GM19239 (cell line): ENCODE measurements at regions not wholly inside any gene's neighbourhood (a gene's known extent, or its start where the extent isn't known, plus 50 kb on each side); places are given as distances from the start of the nearest gene placed in this dataset.
"Not testable (repeated sequence)": the region's sequence is repeated elsewhere in the genome, so short reads cannot be mapped to it uniquely, and the experiment has no call there.

Experiments
- DNase-seq: peaks from one replicate; pipeline ENCODE4 v3.0.0; 2011; ENCODE audit warnings: low spot score; ENCODE audit not compliant: insufficient read length
- FAIRE-seq: peaks from 2 replicates; lab custom pipeline; 2011; peaks lifted over from hg19 to GRCh38; lab: Jason Lieb, UNC

DNA sequence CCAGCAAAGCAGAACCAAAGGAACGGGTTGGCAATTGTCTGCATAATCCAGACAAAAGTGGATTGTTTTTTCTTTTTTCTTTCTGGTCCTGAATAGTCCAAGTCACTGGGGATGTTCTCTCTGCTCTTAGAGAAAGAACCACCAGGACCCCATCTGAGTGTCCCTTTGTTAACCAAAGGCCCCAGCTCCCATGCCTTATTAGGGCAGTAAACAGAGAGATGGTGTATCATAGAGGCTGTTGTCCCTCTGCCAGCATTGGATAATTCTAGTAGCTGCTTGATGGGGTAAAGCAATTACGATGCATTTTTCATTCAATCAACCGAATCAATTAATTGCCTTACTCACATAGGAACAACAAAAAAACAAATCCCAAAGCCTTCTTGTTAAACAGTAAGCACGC, 213.0 kb downstream of the BUB3 start:
- FAIRE-seq (no peak), DNase-seq (no peak)

DNA sequence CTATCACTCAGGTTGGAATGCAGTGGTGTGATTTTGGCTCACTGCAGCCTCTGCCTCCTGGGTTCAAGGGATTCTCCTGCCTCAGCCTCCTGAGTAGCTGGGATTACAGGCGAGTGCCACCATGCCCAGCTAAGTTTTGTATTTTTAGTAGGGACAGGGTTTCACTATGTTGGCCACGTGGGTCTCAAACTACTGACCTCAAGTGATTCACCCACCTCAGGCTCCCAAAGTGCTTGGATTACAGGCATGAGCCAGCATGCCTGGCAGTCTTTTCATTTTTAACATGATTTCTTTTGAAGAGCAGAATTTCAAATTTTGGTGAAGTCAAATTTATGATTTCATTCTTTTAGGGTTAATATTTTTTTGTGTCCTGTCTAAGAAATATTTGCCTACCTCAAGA, 217.4 kb downstream of the BUB3 start:
- FAIRE-seq, DNase-seq: not testable (repeated sequence)

DNA sequence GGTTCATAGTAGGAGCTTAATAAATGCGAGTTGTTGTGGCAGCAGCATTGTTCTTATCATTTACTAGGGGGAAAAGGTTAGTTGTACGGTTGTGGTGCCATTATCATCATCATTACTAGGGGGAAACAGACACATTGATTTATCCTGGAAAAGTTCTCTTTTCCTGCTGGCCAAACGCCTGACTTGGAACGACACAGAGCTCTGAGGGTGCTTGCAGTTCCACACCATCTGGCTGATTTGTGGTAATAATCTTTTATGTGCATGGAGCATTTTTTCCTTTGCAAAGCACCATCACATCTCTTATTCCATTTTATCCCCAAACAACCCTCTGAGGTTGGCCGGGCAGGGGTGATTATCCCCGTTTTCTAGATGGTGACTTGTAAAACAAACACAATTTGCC, 219.4 kb downstream of the BUB3 start:
- FAIRE-seq (no peak), DNase-seq (no peak)

DNA sequence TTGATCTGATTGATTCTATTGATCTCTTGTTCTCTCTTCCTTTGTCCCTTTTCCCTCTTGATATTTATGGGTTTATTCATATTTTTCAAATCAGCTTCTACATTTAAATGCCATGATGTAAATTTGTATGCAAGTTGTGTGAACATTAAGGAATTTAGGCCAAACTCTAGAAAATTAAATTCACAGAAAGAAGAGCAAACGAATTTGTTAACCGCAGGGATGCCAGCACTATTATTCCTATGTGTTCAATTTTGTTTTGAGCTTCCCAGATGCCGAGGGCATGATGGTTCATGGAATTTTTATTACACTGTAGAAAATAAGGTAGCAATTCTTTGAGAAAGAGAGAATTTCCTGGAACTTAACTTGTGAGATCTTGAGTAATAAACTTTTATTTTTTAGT, 220.9 kb downstream of the BUB3 start:
- no peak for FAIRE-seq
- no peak for DNase-seq

DNA sequence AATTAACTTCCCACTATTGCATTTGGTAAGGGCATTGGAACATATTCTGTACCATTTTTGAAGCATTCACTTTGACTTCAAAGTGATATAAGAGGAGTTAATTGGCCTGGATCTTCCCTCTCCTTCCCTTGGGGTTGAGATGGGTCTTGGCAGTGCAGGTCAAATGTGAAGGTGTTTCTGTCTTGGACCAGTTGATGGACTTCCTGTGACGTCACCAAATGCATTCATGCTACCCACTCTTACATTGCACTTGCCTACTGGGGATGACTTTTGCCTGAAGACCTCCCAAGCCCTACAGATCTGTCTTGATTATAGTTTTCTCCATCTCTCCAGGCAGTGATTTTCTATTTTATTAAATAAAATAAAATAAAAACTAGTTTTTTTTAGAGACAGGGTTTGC, 221.5 kb downstream of the BUB3 start:
- DNase-seq (no peak), FAIRE-seq (no peak)

DNA sequence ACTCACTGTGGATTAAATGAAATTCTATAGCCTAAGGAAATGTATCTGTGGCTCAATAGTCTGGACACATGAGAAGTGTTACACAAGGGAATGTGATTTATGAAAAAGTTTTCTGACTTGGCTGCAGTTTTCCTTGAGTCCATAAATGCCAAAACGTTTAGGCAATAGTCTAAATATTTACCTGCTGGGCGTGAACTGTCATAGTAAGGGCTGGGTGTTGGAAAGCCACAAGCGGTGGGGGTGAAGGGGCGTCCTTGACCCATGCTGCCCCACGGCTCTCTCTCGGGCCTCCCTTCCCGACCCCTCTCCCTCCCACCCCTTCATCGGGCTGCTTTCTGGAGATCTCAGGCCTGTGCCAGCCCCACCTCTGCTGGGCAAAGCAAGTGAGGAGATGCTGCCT, 223.7 kb downstream of the BUB3 start:
- FAIRE-seq: no peak
- DNase-seq: no peak

DNA sequence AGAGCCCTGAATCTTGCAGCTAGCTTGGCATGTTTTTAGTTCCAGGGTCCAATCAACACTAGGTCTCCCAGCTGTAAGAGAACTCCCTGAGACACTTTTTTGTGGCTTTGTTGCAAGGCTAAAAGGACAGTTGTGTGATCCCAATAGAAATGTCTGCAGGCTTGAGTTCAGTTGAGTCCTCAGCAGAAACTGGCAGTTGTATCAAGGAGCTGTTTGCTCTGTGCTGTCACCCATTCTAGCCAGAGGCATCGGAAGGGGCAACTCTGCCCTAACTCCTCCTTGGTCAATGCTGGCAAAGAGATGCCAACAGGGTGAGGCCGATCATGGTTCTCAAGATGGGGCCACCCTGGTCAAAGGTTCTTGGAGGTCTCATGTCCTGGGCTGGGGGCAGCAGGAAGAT, 224.1 kb downstream of the BUB3 start:
- FAIRE-seq (no peak), DNase-seq (no peak)

DNA sequence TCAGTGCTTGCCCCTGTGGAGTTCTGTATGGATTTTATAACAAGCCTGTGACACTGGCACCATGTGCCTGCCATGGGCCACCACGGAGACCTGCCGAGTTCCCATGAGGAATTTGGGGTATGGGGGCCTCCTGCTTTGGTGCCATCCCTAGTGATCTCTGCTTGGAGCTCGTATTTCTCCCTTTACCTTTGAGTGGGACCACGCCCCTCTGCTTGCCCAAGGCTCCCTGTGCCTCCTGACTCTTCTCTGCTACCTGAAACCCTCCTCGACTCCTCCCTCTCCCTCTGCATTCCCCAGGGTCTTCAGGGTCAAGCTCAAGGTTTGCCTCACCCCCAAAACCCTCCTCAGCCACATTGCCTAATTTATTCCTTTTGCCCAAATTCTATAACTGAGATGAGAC, 225.0 kb downstream of the BUB3 start:
- FAIRE-seq (no peak), DNase-seq (no peak)

DNA sequence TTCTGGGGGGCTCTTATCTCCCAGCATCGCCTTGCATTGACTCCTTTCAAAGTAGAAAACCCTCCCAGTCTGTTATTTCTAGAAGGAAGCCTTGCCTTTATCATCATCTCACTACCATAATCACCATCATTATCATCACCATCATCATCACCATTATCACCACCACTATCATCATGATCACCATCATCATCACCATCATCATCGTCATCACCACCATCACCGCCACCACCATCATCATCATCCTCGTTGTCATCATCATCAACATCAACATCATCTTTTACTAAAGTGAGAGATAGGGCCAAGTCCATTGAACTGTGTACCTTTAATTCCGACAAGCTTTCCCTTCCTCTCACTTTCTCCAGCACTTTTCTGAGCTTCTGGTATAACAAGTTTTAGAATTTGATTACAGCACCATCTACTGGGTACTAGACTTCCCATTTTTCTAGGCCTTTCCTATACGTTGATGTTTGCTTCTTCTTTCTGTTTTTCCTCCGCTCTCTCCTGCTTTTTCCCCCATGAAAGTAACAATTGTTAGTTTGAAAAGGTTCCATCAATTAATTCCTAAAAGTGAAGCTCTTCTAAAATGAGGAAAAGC, 226.4 kb downstream of the BUB3 start:
- peak; percentile 89 for FAIRE-seq
- no peak for DNase-seq

DNA sequence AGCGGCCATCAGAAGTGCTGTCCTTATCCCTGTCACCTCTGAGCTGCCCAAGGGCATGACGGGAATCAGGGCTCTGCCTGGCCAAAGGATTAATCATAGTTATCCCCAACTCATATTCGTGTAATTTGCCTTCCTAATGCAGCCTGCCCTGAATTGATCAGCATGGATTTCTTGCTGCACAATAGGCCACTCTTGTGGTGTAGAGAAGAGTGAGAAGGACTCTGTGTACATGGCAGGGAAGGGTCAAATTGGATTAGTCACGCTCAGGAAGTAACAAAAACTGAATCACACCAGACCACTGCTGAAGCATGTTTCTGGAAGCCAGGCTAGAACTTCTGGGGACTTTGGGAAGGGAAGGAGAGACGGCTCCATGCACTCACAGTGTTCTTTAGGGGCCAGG, 227.0 kb downstream of the BUB3 start:
- no peak for FAIRE-seq

DNA sequence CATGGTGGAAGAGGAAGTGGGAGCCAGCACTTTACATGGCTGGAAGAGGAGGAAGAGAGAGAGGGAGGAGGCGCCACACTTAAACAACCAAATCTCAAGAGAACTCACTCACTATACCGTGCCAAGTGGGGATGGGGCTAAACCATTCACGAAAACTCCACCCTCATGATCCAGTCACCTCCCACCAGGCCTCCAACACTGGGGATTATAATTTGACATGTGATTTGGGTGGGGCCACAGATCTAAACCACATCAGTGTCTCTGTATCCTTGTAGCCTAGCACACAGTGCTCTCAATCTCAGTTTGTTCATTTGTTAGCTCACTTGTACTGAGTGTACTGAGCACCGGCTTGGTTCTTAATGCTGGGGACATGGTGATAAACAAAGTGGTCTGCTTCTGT, 228.3 kb downstream of the BUB3 start:
- no peak for FAIRE-seq
- no peak for DNase-seq

More for the DNA sequence above, 227.0 kb downstream of the BUB3 start:
- no peak for DNase-seq

DNA sequence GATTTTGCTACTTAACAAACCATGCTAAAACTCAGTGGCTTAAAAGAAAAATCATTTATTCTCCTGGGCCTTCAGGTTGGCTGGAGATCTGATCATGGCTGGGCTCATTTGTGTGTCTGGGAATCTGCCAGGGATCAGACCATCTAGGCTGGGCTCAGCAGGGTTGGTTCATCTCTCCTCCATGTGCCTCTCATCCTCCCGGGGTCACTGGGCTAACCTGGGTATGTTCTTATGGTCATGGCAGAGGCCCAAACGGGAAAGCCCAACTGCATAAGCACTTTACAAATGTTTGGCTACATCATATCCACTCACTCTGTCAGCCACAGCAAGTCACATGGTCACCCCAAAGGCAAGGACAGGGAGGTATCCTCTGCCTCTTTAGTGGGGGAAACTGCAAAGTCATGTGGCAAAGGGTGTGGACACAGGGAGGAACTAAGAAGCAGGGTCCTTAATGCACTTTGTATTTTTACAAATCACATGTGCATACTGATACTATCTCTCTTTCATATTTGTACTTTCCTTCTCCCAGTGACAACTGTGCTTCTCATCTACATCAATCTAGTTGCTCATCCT, 231.4 kb downstream of the BUB3 start:
- FAIRE-seq: no peak
- no peak for DNase-seq

DNA sequence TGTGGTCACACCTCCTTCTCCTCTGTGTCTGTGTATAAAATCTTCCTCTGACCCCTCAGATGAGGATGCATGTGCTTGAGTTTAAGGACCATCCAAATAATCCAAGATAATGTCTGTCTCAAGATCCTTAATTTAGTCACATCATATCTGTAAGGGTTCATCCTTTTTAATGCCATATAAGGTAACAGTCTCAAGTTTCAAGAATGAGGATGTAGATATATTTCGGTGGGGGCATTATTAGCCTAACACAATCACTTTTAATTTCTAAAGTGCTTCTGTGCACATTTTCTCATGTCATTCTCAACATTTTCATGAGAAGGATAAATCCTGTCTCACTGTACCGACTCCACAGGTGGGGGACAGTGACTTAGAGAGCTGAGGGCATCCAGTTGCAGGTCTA, 235.3 kb downstream of the BUB3 start:
- DNase-seq (no peak), FAIRE-seq (peak; percentile 31)

DNA sequence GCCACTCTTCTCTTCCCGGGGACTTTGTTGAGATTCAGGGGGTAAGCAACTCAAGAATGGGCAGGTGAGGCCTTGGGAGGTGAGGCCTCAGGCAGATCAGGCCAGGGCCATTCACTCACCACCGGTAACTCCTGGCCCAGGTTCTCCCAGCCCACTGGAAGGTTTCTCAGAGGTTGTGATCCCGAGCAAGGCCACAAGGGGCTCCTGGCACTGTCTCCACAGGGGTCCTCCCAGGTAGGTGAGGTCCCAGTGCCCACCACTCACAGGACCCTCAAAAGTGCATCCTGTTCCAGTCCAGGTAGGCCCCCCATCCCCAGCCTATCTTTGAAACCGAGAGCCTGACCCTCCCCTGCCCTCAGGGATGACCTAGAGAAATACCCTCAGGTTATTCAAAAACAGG, 236.1 kb downstream of the BUB3 start:
- peak; percentile 78 for FAIRE-seq
- DNase-seq: no peak

DNA sequence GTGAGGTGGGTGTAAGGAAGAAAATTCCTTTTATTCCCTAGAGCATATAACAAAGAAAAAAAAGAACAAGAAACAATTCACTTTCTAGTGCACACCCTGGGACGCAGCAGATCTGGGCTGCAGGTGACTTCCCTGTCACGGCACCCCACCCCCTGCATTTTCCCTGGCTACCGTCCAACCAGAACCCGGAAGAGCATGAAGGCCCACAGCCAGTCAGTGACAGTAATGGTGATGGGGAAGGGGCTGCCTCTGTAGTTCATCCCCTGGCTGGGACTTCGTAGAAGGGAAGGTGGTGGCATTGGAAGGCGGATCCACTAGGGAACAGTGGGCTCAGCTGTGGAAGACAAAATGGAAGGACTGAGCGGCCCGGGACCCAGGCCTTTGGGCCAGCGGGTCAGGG, 236.7 kb downstream of the BUB3 start:
- FAIRE-seq (peak; percentile 18), DNase-seq (no peak)

DNA sequence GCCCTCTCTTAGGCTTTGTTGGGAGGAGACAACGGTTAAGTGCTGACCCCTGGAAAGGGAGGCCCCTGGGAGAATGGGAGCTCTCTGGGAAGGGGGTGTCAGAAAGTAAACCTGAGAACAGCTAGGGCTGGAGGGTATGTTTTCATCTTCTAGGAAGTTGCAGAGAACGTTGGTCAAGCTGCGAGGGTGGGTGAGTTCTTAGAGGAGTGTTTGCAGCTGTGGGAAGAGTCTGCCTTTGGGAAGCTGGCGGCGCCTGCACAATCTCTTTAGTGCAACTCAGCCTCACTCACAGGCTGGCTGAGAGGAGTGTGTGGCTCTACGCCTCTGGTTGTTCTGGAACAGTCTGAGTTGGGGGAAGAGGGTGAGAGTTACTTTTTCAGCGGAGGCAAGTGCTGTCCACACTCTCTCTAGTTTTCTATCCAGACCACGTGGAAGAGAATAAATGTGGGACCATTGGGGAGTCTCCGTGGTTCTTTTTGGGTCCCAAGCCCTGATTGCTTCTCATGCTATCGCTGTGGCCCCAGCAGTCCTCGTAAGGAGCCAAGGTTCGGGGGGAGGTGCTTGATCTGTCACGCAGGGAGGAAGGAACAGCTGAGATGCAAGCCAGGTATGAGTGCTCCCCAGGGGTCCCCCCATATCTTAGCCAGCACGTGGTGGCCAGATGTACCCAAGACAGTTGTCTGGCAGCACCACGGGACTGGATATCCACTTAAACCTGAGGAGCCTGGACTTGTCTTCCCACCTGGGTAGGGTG, 237.2 kb downstream of the BUB3 start:
- FAIRE-seq: no peak
- DNase-seq: no peak

DNA sequence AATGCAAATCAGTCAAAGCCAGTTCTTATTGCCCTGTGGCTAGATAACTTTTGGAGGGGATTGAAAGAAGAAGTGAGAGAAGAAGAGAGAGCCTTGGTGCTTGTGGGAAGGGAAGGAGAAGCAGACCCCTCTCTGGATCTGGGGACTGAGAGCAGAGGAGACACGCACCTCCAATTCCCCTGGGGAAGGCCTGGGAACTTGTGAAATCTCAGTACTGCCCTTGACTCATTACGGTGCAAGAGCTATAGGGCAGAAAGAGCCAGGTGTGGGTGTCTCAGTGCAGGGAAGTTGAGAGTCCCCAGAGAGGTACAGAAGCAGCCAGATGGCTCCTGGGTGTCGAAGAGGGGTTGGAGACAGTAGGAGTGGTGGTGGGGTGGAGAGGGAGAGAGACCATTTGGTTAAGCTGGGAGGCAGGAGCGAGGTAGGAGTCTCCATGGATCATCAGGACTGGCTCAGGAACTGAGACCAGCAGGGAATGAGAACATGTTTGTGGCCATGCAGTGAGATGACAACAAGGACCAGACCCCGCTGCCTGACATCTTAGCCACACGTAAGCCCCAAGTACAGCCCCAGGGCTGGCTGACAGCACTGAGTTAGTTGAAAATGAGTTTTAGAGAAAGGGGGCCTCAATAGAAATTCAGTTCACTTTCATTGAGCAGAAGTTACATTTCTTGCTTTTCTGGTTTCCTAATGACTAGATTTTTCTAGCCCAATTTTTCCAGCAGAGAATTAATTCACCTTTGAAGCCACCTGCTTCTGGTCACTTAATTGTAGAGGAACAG, 238.2 kb downstream of the BUB3 start:
- DNase-seq (peak; percentile 60), FAIRE-seq (peak; percentile 100)

DNA sequence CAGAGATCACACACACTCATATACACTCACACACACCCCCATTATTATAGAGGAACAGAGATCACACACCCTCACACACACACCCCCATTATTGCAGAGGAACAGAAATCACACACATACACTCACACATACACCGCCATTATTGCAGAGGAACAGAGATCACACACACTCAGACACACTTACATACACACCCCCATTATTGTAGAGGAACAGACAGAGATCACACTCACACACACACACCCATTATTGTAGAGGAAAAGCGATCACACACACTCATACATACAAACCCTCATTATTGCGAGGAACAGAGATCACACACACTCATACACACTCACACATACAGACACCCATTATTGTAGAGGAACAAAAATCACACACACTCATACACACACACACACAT, 239.0 kb downstream of the BUB3 start:
- no peak for FAIRE-seq
- no peak for DNase-seq

DNA sequence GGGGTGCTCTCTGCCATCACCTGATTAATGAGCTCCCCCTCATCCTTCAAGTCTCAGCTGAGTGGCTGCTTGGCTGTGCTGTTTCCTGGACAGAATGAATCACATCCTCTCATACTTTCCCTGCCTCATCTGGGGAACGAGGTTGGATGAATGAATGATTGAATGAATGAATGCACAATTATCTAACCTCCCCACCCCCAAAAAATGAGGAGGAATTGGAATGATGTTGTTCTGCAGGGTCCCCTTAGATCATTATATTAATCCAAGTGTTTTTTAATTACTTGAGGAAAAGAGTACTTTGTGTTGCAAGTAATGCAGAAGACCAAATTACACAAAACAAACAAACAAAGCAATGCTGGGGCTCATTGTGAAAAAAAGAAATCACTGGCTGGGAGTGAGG, 240.2 kb downstream of the BUB3 start:
- no peak for DNase-seq

DNA sequence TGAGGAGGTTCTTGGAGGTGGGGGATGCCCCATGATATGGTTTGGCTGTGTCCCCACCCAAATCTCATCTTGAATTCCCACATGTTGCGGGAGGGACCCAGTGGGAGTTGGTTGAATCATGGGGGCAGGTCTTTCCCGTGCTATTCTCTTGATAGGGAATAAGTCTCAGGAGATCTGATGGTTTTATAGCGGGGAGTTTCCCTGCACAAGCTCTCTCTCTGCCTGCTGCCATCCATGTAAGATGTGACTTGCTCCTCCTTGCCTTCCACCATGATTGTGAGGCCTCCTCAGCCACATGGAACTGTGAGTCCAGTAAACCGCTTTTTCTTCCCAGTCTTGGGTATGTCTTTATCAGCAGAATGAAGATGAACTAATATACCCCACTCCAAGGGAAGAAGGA, 241.0 kb downstream of the BUB3 start:
- not testable (repeated sequence) for FAIRE-seq, DNase-seq

More for the DNA sequence above, 240.2 kb downstream of the BUB3 start:
- FAIRE-seq: peak; percentile 63

DNA sequence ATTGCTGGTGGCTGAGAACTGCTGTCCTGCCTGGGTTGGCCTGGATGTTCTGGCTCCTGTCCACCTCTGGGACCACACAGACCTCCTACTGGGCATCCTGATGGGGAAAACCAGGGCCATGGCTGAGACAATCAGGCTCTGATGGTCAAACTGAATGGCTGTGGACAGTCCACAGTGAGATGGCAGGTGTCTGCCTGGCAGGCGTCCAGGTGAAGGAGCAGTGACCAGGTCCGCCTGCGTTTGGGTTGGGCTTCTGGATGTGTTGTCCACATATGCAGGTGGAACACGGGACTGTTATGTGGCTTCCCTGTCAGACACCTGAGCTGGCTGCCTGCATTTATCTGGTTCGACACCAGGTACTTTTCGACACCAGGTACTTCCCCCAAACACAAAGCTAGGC, 241.7 kb downstream of the BUB3 start:
- peak; percentile 91 for FAIRE-seq
- DNase-seq: no peak
